ENCODE measurements at regions not wholly inside any gene's neighbourhood (a gene's known extent, or its start where the extent isn't known, plus 50 kb on each side); places are given as distances from the start of the nearest gene placed in this dataset.

GRCh38 chr5:174191850-174192655 is 146.5 kb downstream of the NSG2 start:
- peak in 1 of 3 experiments; percentile 26 for DNase-seq

- no peak for DNase-seq
These were observed 147.4 kb downstream of the NSG2 start for GRCh38 chr5:174192901-174193300.

DNA sequence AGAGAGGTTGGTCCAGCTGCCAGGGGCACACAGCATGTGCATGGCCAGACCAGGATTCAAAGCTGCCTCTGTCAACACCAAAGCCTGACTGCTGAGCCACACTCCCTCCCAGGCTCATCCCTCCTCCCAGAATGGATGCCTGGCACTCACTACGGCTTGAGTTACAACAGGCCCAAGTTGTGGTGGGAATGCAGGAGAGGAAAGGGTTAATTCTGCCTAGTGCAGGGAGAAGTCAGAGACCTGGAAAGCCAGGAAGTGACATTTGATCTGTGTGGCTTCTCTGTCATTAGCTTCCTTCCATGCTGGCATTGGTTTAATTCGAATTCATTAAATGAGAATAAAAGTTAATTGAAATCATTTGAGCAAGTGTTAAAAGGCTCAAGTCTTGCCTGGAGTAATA is 150.0 kb downstream of the NSG2 start:
- peak in 1 of 3 experiments; percentile 3 for DNase-seq

DNA sequence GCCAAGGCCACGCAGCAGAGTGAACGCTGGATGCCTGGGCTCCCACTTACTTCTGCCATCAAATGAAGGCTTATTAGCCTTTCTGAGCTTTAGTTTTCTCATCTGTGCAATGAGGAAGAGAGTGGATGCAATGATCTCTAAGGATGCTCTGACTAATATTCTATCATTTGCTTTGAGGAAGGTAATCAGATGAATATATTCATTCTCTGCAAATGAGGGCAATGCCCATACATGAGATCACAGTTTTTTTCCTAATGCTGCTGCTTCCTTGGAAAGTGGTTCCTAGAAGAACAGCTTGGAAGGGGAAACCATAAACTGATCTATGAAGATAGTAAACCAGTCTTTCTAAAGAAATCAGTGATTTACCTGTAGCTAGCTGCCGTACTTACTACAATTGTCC is 152.4 kb downstream of the NSG2 start:
- no peak for DNase-seq

- peak in 1 of 3 experiments; percentile 1 for DNase-seq
These were observed 153.0 kb downstream of the NSG2 start for GRCh38 chr5:174198541-174198940.

DNA sequence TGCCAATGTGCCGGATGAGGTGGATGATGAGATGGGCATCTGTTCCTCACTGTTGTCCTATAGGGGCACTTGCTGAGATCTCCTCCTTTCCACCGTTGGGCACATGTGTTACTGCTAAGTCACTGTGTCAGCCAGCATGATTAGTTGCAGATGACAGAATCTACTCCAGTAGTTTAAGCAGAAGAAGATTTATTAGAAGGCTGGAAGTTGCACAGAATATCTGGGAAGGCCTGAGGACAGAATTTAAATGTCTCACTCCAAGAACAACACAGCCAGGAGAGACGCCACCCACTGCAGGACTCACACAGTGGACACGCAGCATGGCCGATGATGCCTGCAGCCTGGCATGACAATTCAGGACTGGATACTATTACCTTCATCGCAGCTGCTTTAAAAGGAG is 157.5 kb downstream of the NSG2 start:
- DNase-seq: no peak

DNA sequence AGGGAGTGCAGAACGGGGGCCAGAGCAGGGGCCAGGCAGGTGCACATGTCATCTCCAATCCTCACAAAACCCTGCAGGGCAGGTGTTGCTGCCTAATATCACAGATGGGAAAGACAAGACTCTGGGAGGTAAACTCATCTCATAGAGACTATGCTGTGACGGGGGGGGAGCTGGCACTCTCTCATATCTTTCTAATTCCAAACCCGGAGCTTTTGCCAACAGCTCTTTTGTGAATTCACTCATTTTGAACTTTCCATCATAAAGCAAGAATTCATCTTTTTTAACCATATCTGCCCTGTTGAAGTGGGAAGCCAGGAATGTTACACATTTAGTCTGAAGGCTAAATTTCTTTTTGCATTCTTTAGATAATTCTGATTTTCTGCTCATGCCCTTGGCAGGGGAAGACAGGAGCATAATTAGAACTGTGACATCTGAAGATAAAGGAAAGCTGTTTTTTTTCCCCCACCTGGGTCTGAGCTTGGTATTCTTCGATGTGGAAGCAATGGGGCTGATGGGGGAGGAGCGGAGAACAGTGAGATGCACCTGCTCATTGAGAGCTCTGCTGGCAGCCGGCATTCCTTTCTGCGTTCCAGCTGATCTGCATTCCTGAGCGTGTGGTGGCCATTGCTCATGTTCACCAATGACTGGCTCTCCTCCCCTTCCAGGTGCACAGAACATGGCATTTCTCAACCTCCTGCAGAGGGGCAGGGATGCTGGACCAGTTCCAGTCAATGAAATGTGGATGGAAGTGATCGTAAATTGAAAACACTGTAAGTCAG is 159.2 kb downstream of the NSG2 start:
- DNase-seq: peak; percentile 7 to 76 (median 44)

DNA sequence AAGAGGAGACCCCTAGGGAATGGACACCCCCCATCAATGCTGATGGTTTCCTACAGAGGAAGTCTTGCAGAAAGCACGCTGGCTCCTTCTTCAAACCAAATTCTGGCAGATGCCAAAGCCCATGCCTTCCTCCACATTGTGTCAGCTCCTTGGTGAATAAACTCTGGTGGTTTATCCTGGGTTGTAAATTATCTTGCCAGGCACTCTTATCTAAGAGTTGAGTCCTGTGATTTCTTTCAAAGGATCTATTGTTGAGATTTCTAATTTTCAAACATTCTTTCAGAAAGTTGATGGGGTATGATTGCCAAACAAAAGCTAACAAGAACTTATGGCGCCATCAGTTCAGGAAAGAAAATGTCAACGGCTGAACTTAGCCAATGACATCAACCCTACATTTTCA is 160.4 kb downstream of the NSG2 start:
- DNase-seq: no peak

DNA sequence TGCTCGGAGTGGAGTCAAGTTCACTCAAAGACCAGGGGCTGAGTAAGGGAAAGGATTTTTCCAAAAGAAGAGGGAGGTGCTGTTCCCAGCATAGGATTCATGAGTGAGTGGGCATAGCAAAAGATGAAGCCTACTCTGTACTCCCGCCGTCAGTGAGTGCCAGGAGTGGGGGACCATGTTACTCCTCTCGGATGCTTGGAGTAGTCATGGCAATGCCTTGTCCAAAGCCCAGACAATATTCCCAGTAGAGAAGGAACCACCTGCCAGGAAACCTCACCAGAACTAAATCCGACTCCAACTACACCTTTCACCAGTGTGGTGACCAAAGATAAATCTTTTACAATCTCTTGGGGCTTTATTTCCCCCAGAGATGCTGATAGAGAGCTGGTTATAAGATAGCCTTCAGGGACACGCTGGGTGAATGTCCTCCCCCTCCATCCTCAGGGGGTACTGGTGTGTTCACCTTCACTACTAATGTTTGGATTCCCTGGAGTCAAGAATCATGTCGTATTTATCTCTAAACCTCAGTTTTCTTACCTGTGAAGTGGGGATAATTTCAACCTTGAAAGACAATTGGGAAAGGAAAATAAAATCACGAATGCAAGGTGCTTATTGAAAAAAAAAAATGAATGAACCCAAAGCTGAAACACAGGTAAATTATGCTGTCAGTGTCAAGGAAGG is 165.2 kb downstream of the NSG2 start:
- no peak for DNase-seq

- no peak for DNase-seq
These were observed 165.7 kb downstream of the NSG2 start for GRCh38 chr5:174211277-174211626.

DNA sequence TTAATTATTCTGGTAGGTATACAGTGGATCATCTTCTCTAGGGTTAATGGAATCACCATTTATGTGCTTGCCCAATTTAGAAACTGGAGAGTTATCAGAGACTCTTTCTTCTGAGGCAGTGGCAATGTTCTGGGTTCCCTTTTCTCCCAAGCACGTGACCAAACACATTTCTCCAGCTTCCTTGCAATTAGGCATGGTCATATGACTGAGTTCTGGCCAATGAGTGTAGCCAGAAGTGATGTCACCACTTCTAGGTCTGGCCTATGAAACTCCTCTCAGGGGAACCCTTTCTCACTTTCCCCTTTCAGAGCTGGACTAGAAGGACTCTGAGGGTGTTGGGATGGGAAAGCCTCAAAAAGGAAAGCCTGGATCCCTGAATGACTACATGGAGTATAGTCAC is 172.0 kb downstream of the NSG2 start:
- no peak for DNase-seq

DNA sequence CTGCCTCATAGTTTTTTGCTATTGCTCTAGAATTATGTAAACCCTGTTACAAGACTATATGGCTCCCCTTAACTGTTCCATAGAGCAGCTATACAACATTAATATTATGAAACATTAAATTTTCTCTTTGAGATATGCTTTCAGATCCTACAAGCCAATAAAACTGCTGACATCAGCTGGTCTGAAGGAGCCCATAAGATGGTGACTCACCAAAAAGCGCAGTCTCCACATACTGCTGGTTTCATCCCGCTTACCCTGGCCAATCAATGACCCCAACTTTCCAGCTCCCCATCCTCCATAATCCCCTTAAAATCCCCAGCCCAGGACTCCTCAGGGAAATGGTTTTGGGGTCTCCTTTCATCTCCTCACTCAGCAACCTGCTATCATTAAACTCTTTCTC is 172.7 kb downstream of the NSG2 start:
- no peak for DNase-seq

DNA sequence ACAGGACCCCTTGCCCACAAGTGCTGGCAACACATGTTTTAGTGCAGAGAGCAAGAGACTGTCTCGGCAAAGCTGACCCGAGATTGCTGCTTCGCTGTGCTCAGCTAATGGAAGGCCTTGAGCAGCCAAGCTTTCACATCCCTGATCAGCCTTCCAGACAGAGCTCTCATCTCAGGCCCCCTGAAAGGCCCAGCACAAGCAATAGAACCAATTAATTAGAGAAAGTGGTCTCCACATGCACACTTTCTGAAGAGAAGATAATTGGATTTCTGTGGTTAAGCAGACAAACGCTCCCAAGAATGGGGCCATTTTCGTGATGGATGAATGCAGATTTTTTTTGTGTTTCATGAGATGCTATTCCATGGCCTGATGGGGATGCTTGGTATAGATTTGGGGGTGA is 174.9 kb downstream of the NSG2 start:
- no peak for DNase-seq

- no peak for DNase-seq
These were observed 175.9 kb downstream of the NSG2 start for GRCh38 chr5:174221436-174221835.

DNA sequence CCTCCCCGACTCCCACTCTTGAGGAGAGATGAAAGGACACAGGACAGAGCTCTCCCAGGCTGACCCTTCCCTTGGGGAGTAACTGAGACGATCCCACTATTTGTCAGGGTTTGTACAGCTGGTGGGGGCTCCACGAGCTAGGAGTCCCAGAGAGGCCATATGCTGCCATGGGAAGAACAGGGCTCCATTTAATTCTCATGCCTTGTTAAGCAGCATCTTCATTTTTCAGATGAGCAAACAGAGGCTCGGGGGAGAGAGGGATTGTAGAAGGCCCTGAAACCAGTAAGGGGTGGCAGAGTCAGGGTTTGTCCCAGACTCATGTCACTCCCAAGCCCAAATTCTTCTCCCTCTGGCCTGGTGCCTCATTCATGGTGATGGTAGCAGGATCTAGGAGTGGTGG is 176.4 kb downstream of the NSG2 start:
- DNase-seq: no peak

- DNase-seq: peak in 2 of 3 experiments; percentile 10 to 39
These were observed 177.4 kb downstream of the NSG2 start for GRCh38 chr5:174222891-174223290.

DNA sequence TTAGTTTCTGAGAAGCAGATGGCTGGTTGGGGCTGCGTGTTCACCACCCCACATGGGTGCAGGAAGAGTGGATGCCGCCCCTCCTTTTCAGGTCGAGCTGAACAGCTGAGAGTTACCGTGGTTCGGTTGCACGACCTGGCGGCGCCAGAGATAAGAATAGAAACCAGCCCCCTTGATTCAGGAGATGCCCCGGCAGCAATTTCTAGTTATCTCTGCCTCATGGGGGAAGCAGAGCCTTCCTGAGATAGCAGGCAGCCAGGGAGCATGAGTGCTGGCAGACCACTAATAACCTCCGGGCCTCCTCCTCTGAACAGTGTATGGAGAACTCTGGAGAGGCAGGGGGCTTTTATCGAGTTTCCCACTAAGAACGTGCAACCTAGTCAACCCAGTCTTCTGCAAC is 177.8 kb downstream of the NSG2 start:
- no peak for DNase-seq

DNA sequence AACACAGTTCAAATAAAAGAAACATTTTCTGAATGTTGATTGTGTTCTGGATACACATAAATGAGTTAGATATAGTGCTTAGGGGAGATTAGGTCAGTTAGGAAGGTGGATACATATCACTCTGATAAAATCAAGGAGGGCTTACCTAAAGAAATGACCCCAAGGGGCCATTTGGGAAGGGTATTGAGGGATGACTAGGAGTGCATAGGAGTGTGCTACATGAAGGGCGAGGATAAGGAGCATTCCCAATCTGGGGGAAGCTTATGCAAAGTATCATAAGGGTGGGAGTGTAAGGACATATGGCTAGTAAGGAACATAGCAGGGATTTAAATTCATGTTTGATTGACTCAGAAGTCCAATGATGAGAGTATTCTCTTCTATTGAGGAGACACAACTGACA is 183.6 kb downstream of the NSG2 start:
- no peak for DNase-seq

DNA sequence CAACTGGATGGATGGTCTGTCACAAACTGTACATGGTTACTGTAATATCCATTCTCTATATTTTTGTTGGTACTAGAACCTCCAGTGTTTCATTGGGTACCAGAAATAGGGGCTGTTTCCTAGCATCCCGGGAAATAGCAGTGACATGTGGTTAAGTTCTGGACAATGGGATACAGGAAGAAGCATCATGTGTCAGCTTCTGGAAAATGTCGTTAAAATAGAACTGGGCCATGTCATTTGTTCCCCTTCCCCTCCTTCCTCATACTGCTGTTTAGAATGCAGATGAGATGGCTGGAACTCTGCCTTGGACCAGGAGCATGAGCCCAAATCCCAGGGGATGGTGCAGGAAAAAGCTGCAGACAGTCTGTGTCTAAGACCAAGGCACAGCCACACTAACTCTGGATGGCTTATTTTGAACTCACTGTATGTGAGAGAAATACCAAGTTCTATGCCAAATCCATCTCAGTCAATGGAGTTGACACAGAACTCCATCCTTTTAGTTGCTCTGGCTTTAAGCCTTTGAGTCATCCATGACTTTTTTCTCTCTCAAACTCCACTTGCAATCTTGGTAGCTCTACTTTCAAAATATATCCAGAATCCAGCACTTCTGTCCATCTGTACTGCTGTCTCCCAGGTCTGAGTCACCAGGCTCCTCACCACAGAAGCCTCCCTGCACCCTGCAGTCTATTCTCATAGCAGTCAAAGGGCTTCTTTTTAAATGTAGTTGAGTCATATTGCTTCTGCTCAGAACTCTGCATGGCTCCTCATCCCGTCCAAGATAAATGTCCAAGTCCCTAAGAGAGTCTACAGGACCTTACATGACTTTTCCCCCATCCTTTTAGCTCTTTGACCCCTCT is 184.2 kb downstream of the NSG2 start:
- DNase-seq: no peak

DNA sequence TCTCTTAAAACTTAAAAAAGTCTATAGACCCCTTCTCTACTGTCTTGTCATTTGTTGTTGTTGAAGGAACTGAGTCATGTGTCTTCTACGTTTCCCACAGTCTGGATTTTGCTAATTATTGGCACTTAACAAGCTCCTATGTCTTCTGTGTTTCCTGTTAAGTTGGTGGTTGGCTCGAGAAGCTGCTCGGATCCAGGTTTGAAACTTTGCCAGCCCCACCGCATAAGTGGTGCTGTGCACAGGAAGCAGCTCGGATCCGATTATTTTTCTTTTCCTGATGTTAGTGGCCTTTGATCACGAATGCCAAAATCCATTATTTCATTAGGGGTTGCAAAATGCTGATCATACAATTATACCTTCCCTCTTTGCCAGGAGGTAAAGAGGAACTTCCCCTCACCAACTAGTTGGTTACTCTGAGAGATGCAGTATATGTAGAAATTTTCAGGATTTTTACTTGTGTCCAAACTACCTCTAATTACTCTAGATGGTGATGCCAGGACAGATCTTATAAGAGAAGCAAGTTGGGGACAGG is 186.5 kb downstream of the NSG2 start:
- DNase-seq: no peak

- no peak for DNase-seq
These were observed 188.9 kb downstream of the NSG2 start for GRCh38 chr5:174234388-174234787.

GRCh38 chr5:174235221-174236011 is 189.9 kb downstream of the NSG2 start:
- DNase-seq: no peak
